H1 (cell line): ENCODE measurements at regions not wholly inside any gene's neighbourhood (a gene's known extent, or its start where the extent isn't known, plus 50 kb on each side); places are given as distances from the start of the nearest gene placed in this dataset.

Source experiments
- CTCF ChIA-PET: fragments of 300-600 bp; sonication (Branson Sonifier 250); formaldehyde crosslinking; loops from one replicate; lab custom pipeline; 2021; ENCODE audit not compliant: partially characterized antibody; lab: Charles Lee
- POLR2A ChIA-PET: fragments of 300-600 bp; sonication (Branson Sonifier 250); formaldehyde crosslinking; loops from one replicate; lab custom pipeline; 2021; ENCODE audit warnings: inconsistent platforms; ENCODE audit not compliant: partially characterized antibody; lab: Charles Lee
- DNase-seq, 2 experiments: peaks; one replicate each; pipeline versions ENCODE4 v3.0.0 to v3.0.0-alpha.2; 2010 to 2022; ENCODE audit warnings: low spot score in 2 of 2, low read depth in 1 of 2, mixed read lengths in 1 of 2
- FAIRE-seq: peaks from 2 replicates; lab custom pipeline; 2011; peaks lifted over from hg19 to GRCh38; lab: Jason Lieb, UNC
- H2AFZ ChIP-seq: 2 replicates; pipeline ENCODE4 v1.8.1; 2012; ENCODE audit warnings: low read length, inconsistent platforms
- H2AK5ac ChIP-seq: 2 replicates; pipeline ENCODE4 v1.6.1; 2013; ENCODE audit warnings: low read depth, low read length
- H2BK120ac ChIP-seq: replicated peaks from 2 replicates; pipeline ENCODE3; 2013; ENCODE audit warnings: low read depth, low read length, inconsistent platforms
- H2BK12ac ChIP-seq: 2 replicates; pipeline ENCODE4 v1.6.1; 2013; ENCODE audit warnings: low read depth, low read length
- H2BK15ac ChIP-seq: 2 replicates; pipeline ENCODE4 v1.6.1; 2013; ENCODE audit warnings: low read length
- H2BK20ac ChIP-seq: 2 replicates; pipeline ENCODE4 v1.6.1; 2013; ENCODE audit warnings: low read length
- H2BK5ac ChIP-seq: 2 replicates; pipeline ENCODE4 v1.6.1; 2013; ENCODE audit warnings: low read depth, low read length
- H3K14ac ChIP-seq: 2 replicates; pipeline ENCODE4 v1.6.1; 2013; ENCODE audit warnings: inconsistent platforms; ENCODE audit not compliant: insufficient read length
- H3K18ac ChIP-seq: 2 replicates; pipeline ENCODE4 v1.6.1; 2013; ENCODE audit warnings: low read length; ENCODE audit errors: extremely low read depth
- H3K23ac ChIP-seq: 2 replicates; pipeline ENCODE4 v1.6.1; 2013; ENCODE audit warnings: inconsistent platforms; ENCODE audit not compliant: insufficient read length
- H3K23me2 ChIP-seq: 2 replicates; pipeline ENCODE4 v1.6.1; 2013; ENCODE audit warnings: low read depth, low read length
- H3K27ac ChIP-seq: 2 replicates; pipeline ENCODE4 v1.6.1; 2011; ENCODE audit warnings: low read depth, low read length, inconsistent platforms
- H3K27me3 ChIP-seq, 4 experiments: replicated peaks in 1 of 4; 1 replicate in 1 of 4; 2 replicates in 3 of 4; pipeline versions ENCODE4 v1.6.1 to v1.8.1; 2011 to 2013; ENCODE audit warnings: low read length in 3 of 4, mild to moderate bottlenecking in 3 of 4, inconsistent platforms in 2 of 4, mixed read lengths in 2 of 4, moderate library complexity in 1 of 4; ENCODE audit not compliant: control insufficient read depth in 3 of 4, insufficient read depth in 3 of 4; ENCODE audit errors: extremely low read depth in 1 of 4
- H3K36me3 ChIP-seq, 4 experiments: 2 replicates each; pipeline versions ENCODE4 v1.6.1 to v1.8.1; 2011 to 2013; ENCODE audit warnings: mild to moderate bottlenecking in 4 of 4, low read length in 3 of 4, moderate library complexity in 2 of 4, control low read depth in 1 of 4, inconsistent platforms in 1 of 4; ENCODE audit not compliant: insufficient read depth in 4 of 4, control insufficient read depth in 2 of 4
- H3K4ac ChIP-seq: replicated peaks from 2 replicates; pipeline ENCODE3; 2013; ENCODE audit warnings: low read length, low read depth, mixed read lengths, inconsistent platforms; ENCODE audit not compliant: insufficient read length
- H3K4me1 ChIP-seq, 4 experiments: replicated peaks in 1 of 4; 1 replicate in 1 of 4; 2 replicates in 3 of 4; pipeline versions ENCODE4 v1.6.1 to v1.8.1; 2011 to 2013; ENCODE audit warnings: low read length in 3 of 4, inconsistent platforms in 2 of 4, mixed read lengths in 1 of 4; ENCODE audit not compliant: insufficient read depth in 4 of 4, control insufficient read depth in 3 of 4
- H3K4me2 ChIP-seq, 2 experiments: 2 replicates each; pipeline versions ENCODE4 v1.6.1 to v1.8.1; 2011 to 2013; ENCODE audit warnings: low read depth in 2 of 2, low read length in 2 of 2, control low read depth in 1 of 2, inconsistent platforms in 1 of 2, mild to moderate bottlenecking in 1 of 2; ENCODE audit not compliant: insufficient read depth in 1 of 2
- H3K4me3 ChIP-seq, 4 experiments: fragments of 200-600, 300-600 bp in 1 of 4; sonication (generic), shearing (Covaris generic), sonication (Bioruptor Twin) in 1 of 4; 2 replicates each; pipeline versions ENCODE4 v1.5.1 to v1.8.1; 2011 to 2016; ENCODE audit warnings: low read length in 4 of 4, low read depth in 3 of 4, control low read depth in 2 of 4, inconsistent platforms in 2 of 4, mild to moderate bottlenecking in 2 of 4, mixed read lengths in 1 of 4, moderate library complexity in 1 of 4; ENCODE audit not compliant: insufficient read depth in 2 of 4; ENCODE audit errors: extremely low read depth in 1 of 4
- H3K56ac ChIP-seq: replicated peaks from 2 replicates; pipeline ENCODE3; 2013; ENCODE audit warnings: low read depth, mild to moderate bottlenecking, mixed read lengths, low read length, inconsistent platforms; ENCODE audit not compliant: insufficient read length
- H3K79me1 ChIP-seq: 2 replicates; pipeline ENCODE4 v1.6.1; 2013; ENCODE audit warnings: low read depth, low read length, control low read depth
- H3K79me2 ChIP-seq, 2 experiments: 2 replicates each; pipeline versions ENCODE4 v1.6.1 to v1.8.1; 2012 to 2013; ENCODE audit warnings: low read length in 2 of 2, mild to moderate bottlenecking in 2 of 2, inconsistent platforms in 1 of 2; ENCODE audit not compliant: insufficient read depth in 2 of 2, control insufficient read depth in 1 of 2
- H3K9ac ChIP-seq, 4 experiments: replicated peaks in 1 of 4; 1 replicate in 1 of 4; 2 replicates in 3 of 4; pipeline versions ENCODE4 v1.6.1 to v1.8.1; 2011 to 2013; ENCODE audit warnings: low read depth in 3 of 4, low read length in 3 of 4, control low read depth in 2 of 4, mild to moderate bottlenecking in 2 of 4, moderate library complexity in 2 of 4, inconsistent platforms in 1 of 4; ENCODE audit errors: extremely low read depth in 1 of 4
- H3K9me3 ChIP-seq, 2 experiments: 2 replicates each; pipeline versions ENCODE4 v1.6.1 to v1.8.1; 2012 to 2013; ENCODE audit warnings: mild to moderate bottlenecking in 2 of 2, moderate library complexity in 2 of 2, control low read depth in 1 of 2, inconsistent platforms in 1 of 2, low read depth in 1 of 2, low read length in 1 of 2, mixed read lengths in 1 of 2; ENCODE audit not compliant: insufficient read depth in 2 of 2
- H4K20me1 ChIP-seq, 2 experiments: replicated peaks in 1 of 2; 2 replicates each; pipeline versions ENCODE3 to v1.8.1; 2011 to 2013; ENCODE audit warnings: inconsistent platforms in 2 of 2, low read length in 2 of 2, mild to moderate bottlenecking in 1 of 2; ENCODE audit not compliant: insufficient read depth in 2 of 2, control insufficient read depth in 1 of 2
- H4K5ac ChIP-seq: 2 replicates; pipeline ENCODE4 v1.6.1; 2013; ENCODE audit warnings: low read length, low read depth, mixed read lengths, inconsistent platforms; ENCODE audit not compliant: insufficient read length
- H4K8ac ChIP-seq: 2 replicates; pipeline ENCODE4 v1.8.0; 2013; ENCODE audit warnings: mild to moderate bottlenecking, moderate library complexity, low read length, inconsistent platforms; ENCODE audit not compliant: insufficient read depth; ENCODE audit errors: extremely low read depth
- H4K91ac ChIP-seq: replicated peaks from 2 replicates; pipeline ENCODE3; 2013; ENCODE audit warnings: low read length, mixed read lengths, inconsistent platforms; ENCODE audit not compliant: insufficient read length
- BACH1 ChIP-seq: IDR thresholded peaks from 2 replicates; pipeline ENCODE4 v1.6.1; 2012; ENCODE audit warnings: low read length, improper control_type of control experiment
- BCL11A ChIP-seq, 2 experiments: IDR thresholded peaks; one replicate each; pipeline ENCODE4 v1.6.1; 2011; ENCODE audit warnings: low read depth in 2 of 2, low read length in 2 of 2, mild to moderate bottlenecking in 2 of 2
- BRCA1 ChIP-seq: IDR thresholded peaks from 2 replicates; pipeline ENCODE4 v1.6.1; 2012; ENCODE audit warnings: low read depth, low read length, improper control_type of control experiment
- CHD1 ChIP-seq: IDR thresholded peaks from 2 replicates; pipeline ENCODE4 v1.6.1; 2012; ENCODE audit warnings: low read depth, low read length, improper control_type of control experiment
- EGR1 ChIP-seq: IDR thresholded peaks from 2 replicates; pipeline ENCODE4 v1.6.1; 2011; ENCODE audit warnings: low read depth, low read length, borderline replicate concordance
- GABPA ChIP-seq: IDR thresholded peaks from 2 replicates; pipeline ENCODE4 v1.6.1; 2011; ENCODE audit warnings: mild to moderate bottlenecking, low read length, moderate library complexity, borderline replicate concordance; ENCODE audit not compliant: insufficient read depth
- RNF2 ChIP-seq: fragments of 200-900, 300-1000 bp; sonication (generic); IDR thresholded peaks from 2 replicates; pipeline ENCODE4 v1.7.1; 2016; ENCODE audit warnings: borderline replicate concordance, low read depth, mild to moderate bottlenecking, antibody characterized with exemption, low read length; ENCODE audit not compliant: poor library complexity, severe bottlenecking; ENCODE audit errors: missing control alignments
- TEAD4 ChIP-seq: IDR thresholded peaks from 2 replicates; pipeline ENCODE4 v1.6.1; 2012; ENCODE audit warnings: low read depth, low read length, inconsistent platforms, mixed read lengths
- WGBS, 2 experiments: shearing (Covaris generic) in 1 of 2; methylation state at CpG; one replicate each; pipeline versions ENCODE4 v1.1.6 to v1.1.7; 2013 to 2015; ENCODE audit warnings: low lambda C conversion rate in 2 of 2, mixed read lengths in 2 of 2, inconsistent platforms in 1 of 2, low coverage in 1 of 2, missing lambda C conversion rate in 1 of 2; ENCODE audit not compliant: insufficient replicate concordance in 2 of 2, insufficient coverage in 1 of 2, insufficient read length in 1 of 2; ENCODE audit errors: extremely low coverage in 1 of 2, missing lambda C conversion rate in 1 of 2; 5-methylcytosine and 5-hydroxymethylcytosine counted together
- TF ChIP-seq, protein P1 (sequence below): IDR thresholded peaks from 2 replicates; pipeline ENCODE4 v1.6.1; 2012; ENCODE audit warnings: low read length, inconsistent platforms
- TF ChIP-seq, protein P2 (sequence below): IDR thresholded peaks from 2 replicates; pipeline ENCODE4 v1.6.1; 2012; ENCODE audit warnings: inconsistent platforms
- TF ChIP-seq, protein P3 (sequence below): IDR thresholded peaks from 2 replicates; pipeline ENCODE4 v1.6.1; 2011; ENCODE audit warnings: low read depth, mild to moderate bottlenecking, low read length; ENCODE audit not compliant: insufficient read depth

DNA sequence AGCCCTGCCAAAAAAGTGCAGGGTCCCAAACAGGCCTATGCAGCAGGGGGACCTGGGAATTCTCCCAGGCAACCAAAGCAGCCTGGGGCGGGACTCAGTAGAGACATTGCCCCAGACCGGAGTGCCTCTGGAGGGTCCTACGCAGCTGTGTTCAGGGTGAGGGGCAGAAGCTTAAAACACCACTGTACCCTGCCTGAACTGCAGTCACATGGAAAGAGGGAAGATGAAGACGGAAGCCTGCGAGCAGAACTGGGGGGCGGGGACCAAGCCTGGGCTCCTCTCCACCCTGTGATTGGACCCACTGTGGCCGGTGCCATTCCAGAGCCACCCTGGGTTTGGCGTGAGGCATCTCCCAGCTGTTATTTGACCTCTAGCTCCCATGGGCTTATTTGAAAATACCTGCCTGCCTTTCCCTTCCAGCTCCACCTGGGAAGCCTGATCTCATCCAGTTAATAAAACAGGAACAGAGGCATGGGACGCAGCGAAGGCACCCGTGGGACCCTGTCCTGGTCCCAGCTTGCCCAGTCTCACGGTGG, 183.1 kb downstream of the SMAD2 start:
- Histone ChIP-seq H4K5ac (no peak overlapping the region), H3K23ac (no peak overlapping the region), H2BK15ac (no peak overlapping the region), H3K79me1 (no peaks in the 10 kb centered on the region), H3K23me2 (peaks cover 2% of the 10 kb centered on the region; the same call in 1 of the 2 replicates), H2AFZ (no peak overlapping the region), H2AK5ac (no peak overlapping the region), H3K4me3 (no peak overlapping the region), H3K9ac (no peak overlapping the region), H3K36me3 (no peaks in the 10 kb centered on the region), H3K14ac (no peak overlapping the region), H3K4me1 (no peaks in the 10 kb centered on the region), H2BK120ac (no peak overlapping the region), H3K4me2 (no peak overlapping the region), H3K4ac (no peak overlapping the region), H2BK20ac (no peak overlapping the region), H3K79me2 (no peaks in the 10 kb centered on the region), H3K9me3 (no peaks in the 10 kb centered on the region), H2BK5ac (no peak overlapping the region), H4K8ac (no peak overlapping the region), H4K20me1 (no peaks in the 10 kb centered on the region), H3K18ac (no peak overlapping the region; the same call in 1 of the 2 replicates), H4K91ac (no peak overlapping the region), H3K27ac (no peak overlapping the region), H2BK12ac (no peak overlapping the region), H3K27me3 (peaks cover 0 to 9% (median 3%) of the 10 kb centered on the region in 4 experiments; a peak in 5 of 7 replicates), H3K56ac (no peak overlapping the region)
- no peak for DNase-seq
- ChIA-PET POLR2A (interaction anchor here (0.6 kb wide), 1 partner anchor 164 kb away, joined by 3 read pairs; no protein-coding TSS in a partner anchor), CTCF (interaction anchor here (0.7 to 7.8 kb wide), 33 partner anchors 8 to 529 kb away, joined by 3 to 58 read pairs (median 4); no protein-coding TSS in a partner anchor)
- WGBS, 2 experiments: 92% methylated on average over 12 of the region's 12 CpGs; no CpG with 5 or more reads in 1 of the 2 experiments
- no peak for FAIRE-seq
- no peak for TF ChIP-seq BCL11A (IDR thresholded peaks at IDR 0.05; ENCODE audit: low read depth in 2 of 2, low read length in 2 of 2)
- TF ChIP-seq, protein P1, sequence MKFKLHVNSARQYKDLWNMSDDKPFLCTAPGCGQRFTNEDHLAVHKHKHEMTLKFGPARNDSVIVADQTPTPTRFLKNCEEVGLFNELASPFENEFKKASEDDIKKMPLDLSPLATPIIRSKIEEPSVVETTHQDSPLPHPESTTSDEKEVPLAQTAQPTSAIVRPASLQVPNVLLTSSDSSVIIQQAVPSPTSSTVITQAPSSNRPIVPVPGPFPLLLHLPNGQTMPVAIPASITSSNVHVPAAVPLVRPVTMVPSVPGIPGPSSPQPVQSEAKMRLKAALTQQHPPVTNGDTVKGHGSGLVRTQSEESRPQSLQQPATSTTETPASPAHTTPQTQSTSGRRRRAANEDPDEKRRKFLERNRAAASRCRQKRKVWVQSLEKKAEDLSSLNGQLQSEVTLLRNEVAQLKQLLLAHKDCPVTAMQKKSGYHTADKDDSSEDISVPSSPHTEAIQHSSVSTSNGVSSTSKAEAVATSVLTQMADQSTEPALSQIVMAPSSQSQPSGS: no peak
- no peak for TF ChIP-seq CHD1
- no peak for TF ChIP-seq EGR1
- TF ChIP-seq BRCA1: no peak
- TF ChIP-seq, protein P2, sequence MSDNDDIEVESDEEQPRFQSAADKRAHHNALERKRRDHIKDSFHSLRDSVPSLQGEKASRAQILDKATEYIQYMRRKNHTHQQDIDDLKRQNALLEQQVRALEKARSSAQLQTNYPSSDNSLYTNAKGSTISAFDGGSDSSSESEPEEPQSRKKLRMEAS: no peak
- no peak for TF ChIP-seq TEAD4
- TF ChIP-seq, protein P3, sequence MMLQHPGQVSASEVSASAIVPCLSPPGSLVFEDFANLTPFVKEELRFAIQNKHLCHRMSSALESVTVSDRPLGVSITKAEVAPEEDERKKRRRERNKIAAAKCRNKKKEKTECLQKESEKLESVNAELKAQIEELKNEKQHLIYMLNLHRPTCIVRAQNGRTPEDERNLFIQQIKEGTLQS: no peak
- TF ChIP-seq RNF2: no peak
- TF ChIP-seq BACH1: no peak
- TF ChIP-seq GABPA: no peak
